HEK293 (cell line): ENCODE measurements at regions not wholly inside any gene's neighbourhood (a gene's known extent, or its start where the extent isn't known, plus 50 kb on each side); places are given as distances from the start of the nearest gene placed in this dataset.

Source experiments
- ZFHX2 ChIP-seq: fragments of 450-650 bp; formaldehyde crosslinking; conservative IDR thresholded peaks from 2 replicates; pipeline ENCODE4 v1.5.1; 2016; ENCODE audit warnings: missing biosample characterization, missing genetic modification characterization
- ZFP37 ChIP-seq: fragments of 450-650 bp; formaldehyde crosslinking; IDR thresholded peaks from 2 replicates; pipeline ENCODE4 v1.5.1; 2016; ENCODE audit warnings: missing biosample characterization, missing genetic modification characterization
- ZNF132 ChIP-seq: fragments of 450-650 bp; formaldehyde crosslinking; IDR thresholded peaks from 2 replicates; pipeline ENCODE4 v1.5.1; 2017; ENCODE audit warnings: missing biosample characterization, missing genetic modification characterization, borderline replicate concordance

- TF ChIP-seq ZNF132 (tag by site-specific recombination) (no peak), ZFHX2 (tag by site-specific recombination) (no peak), ZFP37 (tag by site-specific recombination) (no peak)
Measured at GRCh38 chr7:84455788-84456187, 261.2 kb upstream of the SEMA3A start.
